NCI-H226 (cell line): ENCODE measurements at regions not wholly inside any gene's neighbourhood (a gene's known extent, or its start where the extent isn't known, plus 50 kb on each side); places are given as distances from the start of the nearest gene placed in this dataset.
A peak's percentile ranks its signal among the peaks of the same experiment; 100 is the strongest.

Source experiments
- DNase-seq: peaks from one replicate; pipeline ENCODE4 v3.0.0-alpha.2; 2015

GRCh38 chr21:28267449-28267848 is 725.2 kb downstream of the LTN1 start:
- no peak for DNase-seq

GRCh38 chr21:28266061-28266460 is 726.6 kb downstream of the LTN1 start:
- DNase-seq, result no peak

- DNase-seq, result no peak
Observed at GRCh38 chr21:28263974-28264373, 728.7 kb downstream of the LTN1 start.

GRCh38 chr21:28261298-28261697 is 731.4 kb downstream of the LTN1 start:
- DNase-seq, result no peak

- DNase-seq, result no peak
Observed at GRCh38 chr21:28257276-28257675, 735.4 kb downstream of the LTN1 start.

GRCh38 chr21:28256837-28257236 is 735.8 kb downstream of the LTN1 start:
- no peak for DNase-seq

- peak; percentile 32 for DNase-seq
Observed at GRCh38 chr21:28256420-28256831, 736.3 kb downstream of the LTN1 start.

- DNase-seq, result no peak
Observed at GRCh38 chr21:28253961-28254360, 738.7 kb downstream of the LTN1 start.

- DNase-seq, result peak; percentile 39
Observed at GRCh38 chr21:28253338-28253737, 739.3 kb downstream of the LTN1 start.

- no peak for DNase-seq
Observed at GRCh38 chr21:28252928-28253327, 739.7 kb downstream of the LTN1 start.

GRCh38 chr21:28250946-28251345 is 741.7 kb downstream of the LTN1 start:
- no peak for DNase-seq

- no peak for DNase-seq
Observed at GRCh38 chr21:28247454-28248020, 745.1 kb downstream of the LTN1 start.

- DNase-seq, result peak; percentile 61
Observed at GRCh38 chr21:28240586-28240985, 752.1 kb downstream of the LTN1 start.

GRCh38 chr21:28239340-28239739 is 753.3 kb downstream of the LTN1 start:
- no peak for DNase-seq

GRCh38 chr21:28237661-28238060 is 755.0 kb downstream of the LTN1 start:
- DNase-seq, result no peak

- no peak for DNase-seq
Observed at GRCh38 chr21:28235169-28235895, 757.3 kb downstream of the LTN1 start.

- no peak for DNase-seq
Observed at GRCh38 chr21:28234326-28234725, 758.4 kb downstream of the LTN1 start.

- DNase-seq, result no peak
Observed at GRCh38 chr21:28233536-28234220, 759.0 kb downstream of the LTN1 start.

- peak; percentile 69 for DNase-seq
Observed at GRCh38 chr21:28230559-28230958, 762.1 kb downstream of the LTN1 start.

GRCh38 chr21:28229814-28230213 is 762.9 kb downstream of the LTN1 start:
- DNase-seq, result peak; percentile 79

GRCh38 chr21:28228636-28228995 is 764.1 kb downstream of the LTN1 start:
- DNase-seq, result no peak

GRCh38 chr21:28227881-28228635 is 764.6 kb downstream of the LTN1 start:
- DNase-seq, result no peak

- DNase-seq, result no peak
Observed at GRCh38 chr21:28226563-28226962, 766.1 kb downstream of the LTN1 start.
